ENCODE measurements at regions not wholly inside any gene's neighbourhood (a gene's known extent, or its start where the extent isn't known, plus 50 kb on each side); places are given as distances from the start of the nearest gene placed in this dataset.

GRCh38 chr3:194995334-194995733 is 275.6 kb downstream of the XXYLT1 start (continued):
- peak; percentile 54 for TF ChIP-seq SALL1 (CRISPR knock-in tag; IDR thresholded peaks at IDR 0.05)
- TF ChIP-seq ZNF788 (CRISPR knock-in tag; IDR thresholded peaks at IDR 0.05; ENCODE audit: borderline replicate concordance), result peak; percentile 34; the same call in 1 of the 2 replicates
- TF ChIP-seq SOX5 (CRISPR knock-in tag; IDR thresholded peaks at IDR 0.05; ENCODE audit: borderline replicate concordance), result no peak
- no peak for TF ChIP-seq ZNF251 (CRISPR knock-in tag; IDR thresholded peaks at IDR 0.05)
- no peak for TF ChIP-seq GLMP (CRISPR knock-in tag; IDR thresholded peaks at IDR 0.05; ENCODE audit: borderline replicate concordance)
- TF ChIP-seq, protein P1, sequence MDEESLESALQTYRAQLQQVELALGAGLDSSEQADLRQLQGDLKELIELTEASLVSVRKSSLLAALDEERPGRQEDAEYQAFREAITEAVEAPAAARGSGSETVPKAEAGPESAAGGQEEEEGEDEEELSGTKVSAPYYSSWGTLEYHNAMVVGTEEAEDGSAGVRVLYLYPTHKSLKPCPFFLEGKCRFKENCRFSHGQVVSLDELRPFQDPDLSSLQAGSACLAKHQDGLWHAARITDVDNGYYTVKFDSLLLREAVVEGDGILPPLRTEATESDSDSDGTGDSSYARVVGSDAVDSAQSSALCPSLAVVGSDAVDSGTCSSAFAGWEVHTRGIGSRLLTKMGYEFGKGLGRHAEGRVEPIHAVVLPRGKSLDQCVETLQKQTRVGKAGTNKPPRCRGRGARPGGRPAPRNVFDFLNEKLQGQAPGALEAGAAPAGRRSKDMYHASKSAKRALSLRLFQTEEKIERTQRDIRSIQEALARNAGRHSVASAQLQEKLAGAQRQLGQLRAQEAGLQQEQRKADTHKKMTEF (CRISPR knock-in tag; IDR thresholded peaks at IDR 0.05), result no peak
- TF ChIP-seq ZNF687 (CRISPR knock-in tag; IDR thresholded peaks at IDR 0.05), result peak; percentile 61
- no peak for TF ChIP-seq ZNF883 (CRISPR knock-in tag; IDR thresholded peaks at IDR 0.05; ENCODE audit: not compliant biosample characterization)
- no peak for TF ChIP-seq BATF2 (CRISPR knock-in tag; IDR thresholded peaks at IDR 0.05)
- no peak for TF ChIP-seq ZBTB1 (CRISPR knock-in tag; IDR thresholded peaks at IDR 0.05; ENCODE audit: borderline replicate concordance)
- TF ChIP-seq RXRA (CRISPR knock-in tag; IDR thresholded peaks at IDR 0.05), result peak; percentile 16; the same call in 1 of the 2 replicates
- TF ChIP-seq, protein P2, sequence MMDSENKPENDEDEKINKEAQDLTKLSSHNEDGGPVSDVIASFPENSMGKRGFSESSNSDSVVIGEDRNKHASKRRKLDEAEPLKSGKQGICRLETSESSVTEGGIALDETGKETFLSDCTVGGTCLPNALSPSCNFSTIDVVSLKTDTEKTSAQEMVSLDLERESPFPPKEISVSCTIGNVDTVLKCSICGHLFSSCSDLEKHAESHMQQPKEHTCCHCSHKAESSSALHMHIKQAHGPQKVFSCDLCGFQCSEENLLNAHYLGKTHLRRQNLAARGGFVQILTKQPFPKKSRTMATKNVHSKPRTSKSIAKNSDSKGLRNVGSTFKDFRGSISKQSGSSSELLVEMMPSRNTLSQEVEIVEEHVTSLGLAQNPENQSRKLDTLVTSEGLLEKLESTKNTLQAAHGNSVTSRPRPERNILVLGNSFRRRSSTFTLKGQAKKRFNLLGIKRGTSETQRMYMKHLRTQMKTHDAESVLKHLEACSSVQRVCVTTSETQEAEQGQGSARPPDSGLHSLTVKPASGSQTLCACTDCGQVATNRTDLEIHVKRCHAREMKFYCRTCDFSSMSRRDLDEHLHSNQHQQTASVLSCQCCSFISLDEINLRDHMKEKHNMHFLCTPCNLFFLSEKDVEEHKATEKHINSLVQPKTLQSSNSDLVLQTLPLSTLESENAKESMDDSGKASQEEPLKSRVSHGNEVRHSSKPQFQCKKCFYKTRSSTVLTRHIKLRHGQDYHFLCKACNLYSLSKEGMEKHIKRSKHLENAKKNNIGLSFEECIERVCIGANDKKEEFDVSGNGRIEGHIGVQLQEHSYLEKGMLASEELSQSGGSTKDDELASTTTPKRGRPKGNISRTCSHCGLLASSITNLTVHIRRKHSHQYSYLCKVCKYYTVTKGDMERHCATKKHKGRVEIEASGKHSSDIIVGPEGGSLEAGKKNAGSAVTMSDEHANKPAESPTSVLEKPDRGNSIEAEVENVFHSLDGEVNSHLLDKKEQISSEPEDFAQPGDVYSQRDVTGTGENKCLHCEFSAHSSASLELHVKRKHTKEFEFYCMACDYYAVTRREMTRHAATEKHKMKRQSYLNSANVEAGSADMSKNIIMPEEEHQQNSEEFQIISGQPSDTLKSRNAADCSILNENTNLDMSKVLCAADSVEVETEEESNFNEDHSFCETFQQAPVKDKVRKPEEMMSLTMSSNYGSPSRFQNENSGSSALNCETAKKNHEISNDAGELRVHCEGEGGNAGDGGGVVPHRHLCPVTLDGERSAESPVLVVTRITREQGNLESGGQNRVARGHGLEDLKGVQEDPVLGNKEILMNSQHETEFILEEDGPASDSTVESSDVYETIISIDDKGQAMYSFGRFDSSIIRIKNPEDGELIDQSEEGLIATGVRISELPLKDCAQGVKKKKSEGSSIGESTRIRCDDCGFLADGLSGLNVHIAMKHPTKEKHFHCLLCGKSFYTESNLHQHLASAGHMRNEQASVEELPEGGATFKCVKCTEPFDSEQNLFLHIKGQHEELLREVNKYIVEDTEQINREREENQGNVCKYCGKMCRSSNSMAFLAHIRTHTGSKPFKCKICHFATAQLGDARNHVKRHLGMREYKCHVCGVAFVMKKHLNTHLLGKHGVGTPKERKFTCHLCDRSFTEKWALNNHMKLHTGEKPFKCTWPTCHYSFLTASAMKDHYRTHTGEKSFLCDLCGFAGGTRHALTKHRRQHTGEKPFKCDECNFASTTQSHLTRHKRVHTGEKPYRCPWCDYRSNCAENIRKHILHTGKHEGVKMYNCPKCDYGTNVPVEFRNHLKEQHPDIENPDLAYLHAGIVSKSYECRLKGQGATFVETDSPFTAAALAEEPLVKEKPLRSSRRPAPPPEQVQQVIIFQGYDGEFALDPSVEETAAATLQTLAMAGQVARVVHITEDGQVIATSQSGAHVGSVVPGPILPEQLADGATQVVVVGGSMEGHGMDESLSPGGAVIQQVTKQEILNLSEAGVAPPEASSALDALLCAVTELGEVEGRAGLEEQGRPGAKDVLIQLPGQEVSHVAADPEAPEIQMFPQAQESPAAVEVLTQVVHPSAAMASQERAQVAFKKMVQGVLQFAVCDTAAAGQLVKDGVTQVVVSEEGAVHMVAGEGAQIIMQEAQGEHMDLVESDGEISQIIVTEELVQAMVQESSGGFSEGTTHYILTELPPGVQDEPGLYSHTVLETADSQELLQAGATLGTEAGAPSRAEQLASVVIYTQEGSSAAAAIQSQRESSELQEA (CRISPR knock-in tag; IDR thresholded peaks at IDR 0.05; ENCODE audit: not compliant biosample characterization), result no peak
- TF ChIP-seq RXRB (CRISPR knock-in tag; IDR thresholded peaks at IDR 0.05; ENCODE audit: borderline replicate concordance), result 0 out of 2 replicates have a peak, but pooled peaks have one; percentile 18
